NT2/D1 (cell line): ENCODE measurements at regions not wholly inside any gene's neighbourhood (a gene's known extent, or its start where the extent isn't known, plus 50 kb on each side); places are given as distances from the start of the nearest gene placed in this dataset.

Experiments
- SUZ12 ChIP-seq: IDR thresholded peaks from 2 replicates; pipeline ENCODE4 v1.6.1; 2011; ENCODE audit not compliant: insufficient read length, insufficient read depth; ENCODE audit errors: extremely low read depth
- YY1 ChIP-seq: IDR thresholded peaks from 2 replicates; pipeline ENCODE4 v1.6.1; 2011; ENCODE audit not compliant: insufficient read length, insufficient read depth
- ZNF274 ChIP-seq: IDR thresholded peaks from 2 replicates; pipeline ENCODE4 v1.6.1; 2011; ENCODE audit warnings: mild to moderate bottlenecking, low read depth, low read length

DNA sequence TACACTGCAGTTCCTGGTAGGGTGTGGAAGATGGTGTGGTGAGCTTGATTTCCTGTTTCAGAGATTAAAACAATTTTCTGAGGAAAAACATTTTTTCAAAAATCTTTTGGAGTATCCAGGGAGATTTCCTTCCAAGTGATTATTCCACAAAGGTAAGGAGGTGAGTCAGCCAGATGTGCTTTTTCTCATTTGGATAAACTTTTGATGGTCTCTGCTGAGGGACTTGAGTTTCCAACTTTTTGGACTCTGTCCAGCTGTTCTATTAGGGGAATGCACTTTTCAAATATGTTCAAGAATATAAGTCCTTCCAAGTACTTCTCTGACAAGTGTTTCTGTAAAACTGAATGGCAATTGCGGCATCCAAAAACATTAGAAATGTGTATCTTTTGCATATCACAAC, 628.8 kb upstream of the ADAMTS5 start:
- TF ChIP-seq YY1, result no peak
- TF ChIP-seq SUZ12, result no peak
- no peak for TF ChIP-seq ZNF274
